Adrenal gland (tissue), 9 donors: ENCODE measurements at regions not wholly inside any gene's neighbourhood (a gene's known extent, or its start where the extent isn't known, plus 50 kb on each side); places are given as distances from the start of the nearest gene placed in this dataset.

Source experiments
- DNase-seq, 7 donors: peaks; one replicate each; pipeline ENCODE4 v3.0.0-alpha.2; 2019 to 2020
- H3K27ac ChIP-seq, 5 donors: fragments of 200-600 bp; sonication (generic) in 4 of 5; 1 replicate in 3 of 5; 2 replicates in 2 of 5; pipeline versions ENCODE4 v1.5.1 to v1.8.0; 2016 to 2020; ENCODE audit warnings: mild to moderate bottlenecking in 1 of 5
- H3K27me3 ChIP-seq: fragments of 200-600 bp; 2 replicates; pipeline ENCODE4 v1.8.0; 2021
- H3K36me3 ChIP-seq, 2 donors: fragments of 200-600 bp; replicated peaks in 1 of 2; 1 replicate in 1 of 2; 2 replicates in 1 of 2; pipeline versions ENCODE4 v1.5.1 to v1.8.0; 2018 to 2022
- H3K4me1 ChIP-seq, 2 donors: fragments of 200-600 bp; replicated peaks in 1 of 2; 1 replicate in 1 of 2; 2 replicates in 1 of 2; pipeline versions ENCODE4 v1.5.1 to v1.8.0; 2018 to 2021
- H3K4me3 ChIP-seq, 4 donors: fragments of 200-600 bp; sonication (generic) in 3 of 4; one replicate each; pipeline ENCODE4 v1.5.1; 2016 to 2018
- H3K9me3 ChIP-seq, 3 donors: fragments of 200-600 bp; sonication (generic) in 1 of 3; replicated peaks in 1 of 3; 1 replicate in 2 of 3; 2 replicates in 1 of 3; pipeline versions ENCODE4 v1.5.1 to v1.8.0; 2016 to 2021
- CTCF ChIP-seq, 6 experiments: fragments of 450-650 bp in 4 of 6; fragments of 200-600 bp in 2 of 6; sonication (generic) in 1 of 6; IDR thresholded peaks; 1 replicate in 5 of 6; 2 replicates in 1 of 6; pipeline versions ENCODE4 v1.5.1 to v1.8.0; 2016 to 2021; ENCODE audit warnings: antibody characterized with exemption in 6 of 6, mild to moderate bottlenecking in 2 of 6, moderate library complexity in 1 of 6
- POLR2A ChIP-seq, 2 donors: fragments of 450-650 bp; IDR thresholded peaks; one replicate each; pipeline ENCODE4 v1.6.1; 2017; ENCODE audit warnings: antibody characterized with exemption in 2 of 2, mild to moderate bottlenecking in 2 of 2, moderate library complexity in 1 of 2
- WGBS, 4 donors: extraction: QIAGEN DNeasy Blood & Tissue Kit in 2 of 4; methylation state at CpG; one replicate each; pipeline versions ENCODE4 v1.1.5 to v1.1.7; 2013 to 2017; 5-methylcytosine and 5-hydroxymethylcytosine counted together
- intact Hi-C, 2 donors: fragments of 100-400 bp; cut with DNase I; formaldehyde crosslinking; loops; one replicate each; pipeline versions ENCODE4 v1.14.1 to v1.15.0; 2022 to 2023
- donor health status: healthy with polysubstance abuse.
- donor health status: Bipolar disorder and iron deficiency.
- donor health status: DM: yes; HTN: yes; CAD: no.
- donor health status: DM: no; HTN: no; CAD: no.
- donor health status: DM: no; HTN: no; CAD: no.

- H3K4me1 ChIP-seq: no peaks in the 10 kb centered on the region
- H3K36me3 ChIP-seq: no peaks in the 10 kb centered on the region
- intact Hi-C loops: no loop called here
- no peaks in the 10 kb centered on the region for H3K27me3 ChIP-seq
- DNase-seq: no peak
- no peaks in the 10 kb centered on the region for H3K9me3 ChIP-seq
- TF ChIP-seq POLR2A (IDR thresholded peaks at IDR 0.05) (no peak), CTCF (IDR thresholded peaks at IDR 0.05) (no peak)
- 44 to 54% (median 50%) methylated on average over 2 of the region's 2 CpGs for WGBS, 4 donors
- no peak overlapping the region for H3K27ac ChIP-seq
- no peak overlapping the region for H3K4me3 ChIP-seq
These were observed 1334.7 kb downstream of the REEP3 start for GRCh38 chr10:64855941-64856340.

GRCh38 chr10:64859911-64860310 is 1338.7 kb downstream of the REEP3 start:
- Histone ChIP-seq H3K36me3 (no peaks in the 10 kb centered on the region), H3K27me3 (no peaks in the 10 kb centered on the region), H3K4me3 (no peak overlapping the region), H3K9me3 (no peaks in the 10 kb centered on the region), H3K4me1 (no peaks in the 10 kb centered on the region), H3K27ac (no peak overlapping the region)
- DNase-seq: no peak
- 55 to 69% (median 65%) methylated on average over 2 of the region's 2 CpGs for WGBS, 4 donors
- intact Hi-C loops: no loop called here
- TF ChIP-seq CTCF (IDR thresholded peaks at IDR 0.05): no peak
- no peak for TF ChIP-seq POLR2A (IDR thresholded peaks at IDR 0.05)

- TF ChIP-seq CTCF (IDR thresholded peaks at IDR 0.05) (no peak), POLR2A (IDR thresholded peaks at IDR 0.05) (no peak)
These were observed 1342.6 kb downstream of the REEP3 start for GRCh38 chr10:64863836-64864235.

GRCh38 chr10:64867501-64867962 is 1346.3 kb downstream of the REEP3 start:
- no peak for TF ChIP-seq CTCF (IDR thresholded peaks at IDR 0.05)
- no peak for TF ChIP-seq POLR2A (IDR thresholded peaks at IDR 0.05)
- DNase-seq: no peak
- Histone ChIP-seq H3K27ac (no peak overlapping the region), H3K4me1 (no peaks in the 10 kb centered on the region), H3K36me3 (no peaks in the 10 kb centered on the region), H3K4me3 (no peak overlapping the region), H3K27me3 (no peaks in the 10 kb centered on the region), H3K9me3 (no peaks in the 10 kb centered on the region)
- intact Hi-C loops: no loop called here
- WGBS, 4 donors: 33 to 36% (median 34%) methylated on average over 3 to 4 of the region's 4 CpGs

More at GRCh38 chr10:64863836-64864235, 1342.6 kb downstream of the REEP3 start:
- Histone ChIP-seq H3K9me3 (no peaks in the 10 kb centered on the region), H3K27ac (no peak overlapping the region), H3K4me1 (no peaks in the 10 kb centered on the region), H3K27me3 (no peaks in the 10 kb centered on the region), H3K36me3 (no peaks in the 10 kb centered on the region), H3K4me3 (no peak overlapping the region)
- WGBS, 4 donors: 67 to 92% (median 75%) methylated on average over 1 of the region's 1 CpG
- intact Hi-C loops: no loop called here
- DNase-seq: no peak
